Parathyroid adenoma (tissue), 2 donors: ENCODE measurements at regions not wholly inside any gene's neighbourhood (a gene's known extent, or its start where the extent isn't known, plus 50 kb on each side); places are given as distances from the start of the nearest gene placed in this dataset.

ENCODE experiments used
- H2AFZ ChIP-seq: fragments of 300-600 bp; sonication (generic); one replicate; pipeline ENCODE4 v1.7.0; 2017; ENCODE audit warnings: antibody characterized with exemption, mild to moderate bottlenecking
- H3K27ac ChIP-seq: fragments of 300-600 bp; sonication (generic); one replicate; pipeline ENCODE4 v1.7.0; 2017
- H3K27me3 ChIP-seq: fragments of 300-600 bp; sonication (generic); one replicate; pipeline ENCODE4 v1.7.0; 2017; ENCODE audit warnings: low read length; ENCODE audit not compliant: control insufficient read depth, insufficient read depth
- H3K36me3 ChIP-seq: fragments of 300-600 bp; sonication (generic); one replicate; pipeline ENCODE4 v1.7.0; 2017; ENCODE audit warnings: low read length; ENCODE audit not compliant: control insufficient read depth, insufficient read depth
- H3K4me1 ChIP-seq: fragments of 300-600 bp; sonication (generic); one replicate; pipeline ENCODE4 v1.7.0; 2017; ENCODE audit warnings: control low read depth
- H3K4me2 ChIP-seq: fragments of 300-600 bp; sonication (generic); one replicate; pipeline ENCODE4 v1.7.0; 2017; ENCODE audit warnings: low read length
- H3K4me3 ChIP-seq: fragments of 300-600 bp; sonication (generic); one replicate; pipeline ENCODE4 v1.7.0; 2017; ENCODE audit warnings: low read depth, low read length
- H3K79me2 ChIP-seq: fragments of 300-600 bp; sonication (generic); one replicate; pipeline ENCODE4 v1.7.0; 2017; ENCODE audit warnings: control low read depth
- H3K9ac ChIP-seq: fragments of 300-600 bp; sonication (generic); one replicate; pipeline ENCODE4 v1.7.0; 2017; ENCODE audit warnings: mild to moderate bottlenecking
- H3K9me3 ChIP-seq: fragments of 300-600 bp; sonication (generic); one replicate; pipeline ENCODE4 v1.7.0; 2017; ENCODE audit warnings: low read length; ENCODE audit not compliant: control insufficient read depth
- TF ChIP-seq, protein P1 (sequence below): fragments of 300-600 bp; sonication (generic); IDR thresholded peaks from one replicate; pipeline ENCODE4 v1.7.0; 2017; ENCODE audit warnings: antibody characterized with exemption, mild to moderate bottlenecking
- donor health status: primary hyperparathyroidism.

DNA sequence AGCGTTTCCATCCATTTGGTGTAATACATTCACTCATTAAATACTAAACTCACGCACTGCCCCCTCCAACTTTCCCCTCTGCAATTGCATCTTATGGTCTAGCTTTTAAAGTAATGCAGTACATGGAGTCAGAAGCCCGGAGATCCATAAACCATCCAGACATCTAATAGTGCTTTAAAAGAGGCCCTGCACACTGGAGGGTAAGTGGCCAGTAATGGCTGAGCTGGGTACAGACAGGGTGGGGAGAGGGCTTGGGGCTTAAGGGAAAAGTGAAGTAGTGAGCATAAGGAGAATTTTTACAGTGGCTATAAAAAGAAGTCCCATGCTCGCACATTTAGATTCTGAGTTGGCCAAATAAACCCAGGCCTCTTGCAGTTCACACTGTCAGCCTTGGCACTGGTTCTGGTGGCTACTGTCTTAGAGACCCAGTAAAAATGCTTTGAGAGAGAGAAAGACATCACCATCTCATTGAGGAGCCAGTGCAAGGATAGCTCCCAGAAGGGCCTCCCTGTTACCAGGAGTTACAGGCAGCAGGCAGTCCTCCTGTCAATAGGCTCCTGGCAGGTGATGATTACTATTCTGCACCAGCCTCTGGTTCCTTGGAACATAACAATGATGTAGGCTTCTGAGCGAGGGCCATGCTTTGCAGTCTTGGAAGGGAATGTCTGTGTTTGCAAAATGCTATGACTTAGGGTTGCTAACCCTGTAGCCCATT, 112.6 kb upstream of the NEO1 start:
- TF ChIP-seq, protein P1, sequence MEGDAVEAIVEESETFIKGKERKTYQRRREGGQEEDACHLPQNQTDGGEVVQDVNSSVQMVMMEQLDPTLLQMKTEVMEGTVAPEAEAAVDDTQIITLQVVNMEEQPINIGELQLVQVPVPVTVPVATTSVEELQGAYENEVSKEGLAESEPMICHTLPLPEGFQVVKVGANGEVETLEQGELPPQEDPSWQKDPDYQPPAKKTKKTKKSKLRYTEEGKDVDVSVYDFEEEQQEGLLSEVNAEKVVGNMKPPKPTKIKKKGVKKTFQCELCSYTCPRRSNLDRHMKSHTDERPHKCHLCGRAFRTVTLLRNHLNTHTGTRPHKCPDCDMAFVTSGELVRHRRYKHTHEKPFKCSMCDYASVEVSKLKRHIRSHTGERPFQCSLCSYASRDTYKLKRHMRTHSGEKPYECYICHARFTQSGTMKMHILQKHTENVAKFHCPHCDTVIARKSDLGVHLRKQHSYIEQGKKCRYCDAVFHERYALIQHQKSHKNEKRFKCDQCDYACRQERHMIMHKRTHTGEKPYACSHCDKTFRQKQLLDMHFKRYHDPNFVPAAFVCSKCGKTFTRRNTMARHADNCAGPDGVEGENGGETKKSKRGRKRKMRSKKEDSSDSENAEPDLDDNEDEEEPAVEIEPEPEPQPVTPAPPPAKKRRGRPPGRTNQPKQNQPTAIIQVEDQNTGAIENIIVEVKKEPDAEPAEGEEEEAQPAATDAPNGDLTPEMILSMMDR, result no peak

DNA sequence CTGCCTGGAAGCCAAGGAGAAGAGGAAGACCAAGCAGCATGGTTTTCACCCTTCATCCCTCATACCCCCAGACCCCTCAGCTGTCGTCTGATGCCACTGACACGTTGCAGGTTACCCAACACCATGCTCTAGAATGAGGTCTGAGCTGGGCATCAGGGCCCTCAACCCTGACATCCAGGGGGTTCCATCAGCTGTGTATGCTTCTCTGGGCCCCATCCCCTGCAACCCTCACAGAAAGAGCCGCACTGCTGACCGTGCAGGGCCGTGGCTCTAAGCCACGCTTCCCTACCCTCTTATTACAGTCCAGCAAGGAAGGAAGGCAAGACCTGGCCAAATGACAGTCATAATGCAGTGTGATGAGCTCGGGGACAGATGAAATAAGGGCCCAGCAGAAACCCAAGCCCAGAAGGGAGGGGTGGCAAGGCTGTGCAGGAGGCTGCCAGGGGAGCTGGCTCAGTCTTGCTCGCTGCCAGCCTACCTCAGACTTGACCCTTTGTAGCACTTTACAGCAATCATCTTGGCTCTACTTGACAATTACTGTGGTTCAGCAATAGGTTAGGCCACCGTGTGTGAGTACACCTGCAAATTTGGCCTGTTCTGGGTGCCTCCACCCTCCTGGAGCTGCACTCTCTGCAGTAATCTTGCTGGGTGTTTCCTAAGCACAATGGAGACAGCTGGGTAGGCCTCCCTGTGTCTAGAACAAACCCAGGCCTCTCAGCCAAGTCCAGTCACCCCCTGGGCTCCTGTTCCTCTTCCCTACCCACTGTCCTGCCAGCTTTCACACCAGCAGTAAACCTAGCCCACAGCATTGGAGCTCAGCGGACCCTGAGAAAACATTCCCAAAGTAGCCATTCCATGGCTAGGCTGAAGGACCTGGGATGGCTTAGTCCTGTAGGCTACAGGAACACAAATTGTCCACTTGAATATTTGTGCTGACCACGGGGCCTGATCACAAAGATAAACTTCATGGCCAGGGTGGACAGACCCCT, 115.3 kb upstream of the NEO1 start:
- Histone ChIP-seq H2AFZ (no peak overlapping the region), H3K27ac (no peak overlapping the region), H3K36me3 (no peaks in the 10 kb centered on the region), H3K4me3 (no peak overlapping the region), H3K79me2 (no peaks in the 10 kb centered on the region), H3K4me2 (no peak overlapping the region), H3K9ac (no peak overlapping the region), H3K9me3 (no peaks in the 10 kb centered on the region), H3K4me1 (no peaks in the 10 kb centered on the region), H3K27me3 (no peaks in the 10 kb centered on the region)
- TF ChIP-seq, protein P1, result no peak

More for the DNA sequence above, 112.6 kb upstream of the NEO1 start:
- no peaks in the 10 kb centered on the region for H3K79me2 ChIP-seq
- H2AFZ ChIP-seq, result no peak overlapping the region
- H3K4me1 ChIP-seq, result no peaks in the 10 kb centered on the region
- H3K27me3 ChIP-seq, result no peaks in the 10 kb centered on the region
- H3K36me3 ChIP-seq, result no peaks in the 10 kb centered on the region
- no peak overlapping the region for H3K27ac ChIP-seq
- H3K4me3 ChIP-seq, result no peak overlapping the region
- no peak overlapping the region for H3K9ac ChIP-seq
- H3K4me2 ChIP-seq, result no peak overlapping the region
- no peaks in the 10 kb centered on the region for H3K9me3 ChIP-seq

DNA sequence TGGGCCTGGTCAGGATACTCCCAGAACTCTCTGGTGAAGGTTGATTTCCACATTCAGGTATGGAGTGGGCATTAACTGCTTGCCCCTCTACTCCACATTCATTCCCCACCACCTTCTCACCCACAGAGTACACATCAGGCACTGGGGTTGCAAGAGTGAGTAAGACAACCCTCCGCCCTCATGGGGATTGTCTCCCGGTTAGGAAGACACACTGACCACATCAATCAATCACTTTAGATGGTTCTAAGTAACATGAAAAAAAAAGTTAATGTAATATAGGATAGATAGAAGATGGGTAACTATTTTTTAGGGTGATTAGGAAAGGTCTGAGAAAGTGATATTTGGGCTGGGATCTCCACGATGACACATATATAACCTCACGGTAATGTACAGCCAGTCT, 116.0 kb upstream of the NEO1 start:
- H2AFZ ChIP-seq, result no peak overlapping the region
- H3K79me2 ChIP-seq, result no peaks in the 10 kb centered on the region
- H3K9ac ChIP-seq, result no peak overlapping the region
- H3K9me3 ChIP-seq, result no peaks in the 10 kb centered on the region
- no peak overlapping the region for H3K4me3 ChIP-seq
- no peak overlapping the region for H3K4me2 ChIP-seq
- H3K27me3 ChIP-seq, result no peaks in the 10 kb centered on the region
- no peak overlapping the region for H3K27ac ChIP-seq
- TF ChIP-seq, protein P1, result no peak
- H3K4me1 ChIP-seq, result no peaks in the 10 kb centered on the region
- H3K36me3 ChIP-seq, result no peaks in the 10 kb centered on the region

DNA sequence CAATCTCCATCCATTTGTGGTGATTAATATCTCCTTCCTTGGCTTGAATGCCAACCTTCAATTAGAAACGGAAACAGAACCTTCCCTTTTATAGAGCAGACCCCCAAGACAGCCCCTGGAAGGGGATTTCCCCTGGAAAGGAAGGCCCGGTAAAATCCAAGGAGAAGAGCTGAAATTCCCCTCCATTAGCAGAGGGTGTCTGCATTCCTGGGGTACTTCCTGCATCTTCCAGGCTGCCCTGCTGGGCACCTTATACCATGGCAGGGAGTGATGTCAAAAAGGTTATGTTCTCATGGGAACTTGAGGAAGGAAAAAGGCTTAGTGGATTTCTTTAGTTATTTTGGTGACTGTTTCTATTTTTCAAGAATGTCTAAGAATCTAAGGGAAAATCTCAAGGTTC, 116.7 kb upstream of the NEO1 start:
- H3K36me3 ChIP-seq, result no peaks in the 10 kb centered on the region
- no peak overlapping the region for H3K4me2 ChIP-seq
- no peak overlapping the region for H3K27ac ChIP-seq
- no peak overlapping the region for H3K9ac ChIP-seq
- TF ChIP-seq, protein P1, result no peak
- no peaks in the 10 kb centered on the region for H3K9me3 ChIP-seq
- no peaks in the 10 kb centered on the region for H3K4me1 ChIP-seq
- H2AFZ ChIP-seq, result no peak overlapping the region
- H3K79me2 ChIP-seq, result no peaks in the 10 kb centered on the region
- H3K4me3 ChIP-seq, result no peak overlapping the region
- no peaks in the 10 kb centered on the region for H3K27me3 ChIP-seq
